Neural cell (in vitro differentiated cells): ENCODE measurements at regions not wholly inside any gene's neighbourhood (a gene's known extent, or its start where the extent isn't known, plus 50 kb on each side); places are given as distances from the start of the nearest gene placed in this dataset.

ENCODE experiments used
- CTCF ChIP-seq: fragments of 450-650 bp; IDR thresholded peaks from 2 replicates; pipeline ENCODE4 v1.5.1; 2014; ENCODE audit warnings: antibody characterized with exemption, mild to moderate bottlenecking, moderate library complexity; ENCODE audit not compliant: poor library complexity, severe bottlenecking
- EP300 ChIP-seq: fragments of 450-650 bp; conservative IDR thresholded peaks from 2 replicates; pipeline ENCODE4 v1.6.1; 2014; ENCODE audit warnings: antibody characterized with exemption, mild to moderate bottlenecking, moderate library complexity; ENCODE audit not compliant: poor library complexity, severe bottlenecking
- EZH2 ChIP-seq: fragments of 200-600, 300-800 bp; shearing (Covaris generic), sonication (generic); IDR thresholded peaks from 2 replicates; pipeline ENCODE4 v1.6.1; 2014; ENCODE audit warnings: antibody characterized with exemption, low read length, borderline replicate concordance, mild to moderate bottlenecking; ENCODE audit not compliant: insufficient read depth, poor library complexity, severe bottlenecking
- MXI1 ChIP-seq: fragments of 450-650 bp; conservative IDR thresholded peaks from 2 replicates; pipeline ENCODE4 v1.6.1; 2014; ENCODE audit warnings: antibody characterized with exemption, mild to moderate bottlenecking; ENCODE audit not compliant: poor library complexity, severe bottlenecking
- POLR2AphosphoS5 ChIP-seq: IDR thresholded peaks from 2 replicates; pipeline ENCODE4 v1.6.1; 2012
- RAD21 ChIP-seq: fragments of 450-650 bp; conservative IDR thresholded peaks from 2 replicates; pipeline ENCODE4 v1.6.1; 2014; ENCODE audit warnings: antibody characterized with exemption, mild to moderate bottlenecking, moderate library complexity
- REST ChIP-seq: IDR thresholded peaks from 2 replicates; pipeline ENCODE4 v1.6.1; 2012; ENCODE audit warnings: borderline replicate concordance
- SMC3 ChIP-seq: fragments of 450-650 bp; conservative IDR thresholded peaks from 2 replicates; pipeline ENCODE4 v1.6.1; 2014; ENCODE audit warnings: antibody characterized with exemption, mild to moderate bottlenecking, moderate library complexity; ENCODE audit not compliant: poor library complexity
- TAF1 ChIP-seq: IDR thresholded peaks from 2 replicates; pipeline ENCODE4 v1.6.1; 2012; ENCODE audit warnings: low read depth

GRCh38 chr2:153179808-153180207 is 298.8 kb downstream of the RPRM start:
- TF ChIP-seq CTCF = no peak
- no peak for TF ChIP-seq TAF1
- no peak for TF ChIP-seq EZH2
- TF ChIP-seq POLR2AphosphoS5 = no peak
- no peak for TF ChIP-seq RAD21
- TF ChIP-seq EP300 = no peak
- no peak for TF ChIP-seq REST
- no peak for TF ChIP-seq MXI1
- no peak for TF ChIP-seq SMC3
